ENCODE measurements at regions not wholly inside any gene's neighbourhood (a gene's known extent, or its start where the extent isn't known, plus 50 kb on each side); places are given as distances from the start of the nearest gene placed in this dataset.

- Histone ChIP-seq H3K4me1 (no peaks in the 10 kb centered on the region), H3K4me3 (no peak overlapping the region), H3K9me3 (no peaks in the 10 kb centered on the region), H3K36me3 (no peaks in the 10 kb centered on the region), H3K27me3 (no peaks in the 10 kb centered on the region), H3K27ac (no peak overlapping the region)
- TF ChIP-seq POLR2AphosphoS5 (IDR thresholded peaks at IDR 0.05; ENCODE audit: insufficient read depth in 1 of 2, low read depth in 1 of 2) (no peak), CTCF (IDR thresholded peaks at IDR 0.05) (no peak), POLR2A (IDR thresholded peaks at IDR 0.05) (no peak)
- intact Hi-C loops (cut with DNase I): no loop called here
- DNase-seq (ENCODE audit: extremely low spot score in 2 of 2): no peak
Observed at GRCh38 chr18:71942433-71942832, 601.7 kb downstream of the CBLN2 start.

- Histone ChIP-seq H3K36me3 (no peaks in the 10 kb centered on the region), H3K27me3 (no peaks in the 10 kb centered on the region), H3K27ac (no peak overlapping the region), H3K9me3 (no peaks in the 10 kb centered on the region), H3K4me1 (no peaks in the 10 kb centered on the region), H3K4me3 (no peak overlapping the region)
- no peak for TF ChIP-seq CTCF (IDR thresholded peaks at IDR 0.05)
- TF ChIP-seq POLR2AphosphoS5 (IDR thresholded peaks at IDR 0.05; ENCODE audit: insufficient read depth in 1 of 2, low read depth in 1 of 2): no peak
- TF ChIP-seq POLR2A (IDR thresholded peaks at IDR 0.05): no peak
- DNase-seq (ENCODE audit: extremely low spot score in 2 of 2): no peak
- intact Hi-C loops (cut with DNase I): no loop called here
Observed at GRCh38 chr18:71939483-71939882, 604.7 kb downstream of the CBLN2 start.

DNA sequence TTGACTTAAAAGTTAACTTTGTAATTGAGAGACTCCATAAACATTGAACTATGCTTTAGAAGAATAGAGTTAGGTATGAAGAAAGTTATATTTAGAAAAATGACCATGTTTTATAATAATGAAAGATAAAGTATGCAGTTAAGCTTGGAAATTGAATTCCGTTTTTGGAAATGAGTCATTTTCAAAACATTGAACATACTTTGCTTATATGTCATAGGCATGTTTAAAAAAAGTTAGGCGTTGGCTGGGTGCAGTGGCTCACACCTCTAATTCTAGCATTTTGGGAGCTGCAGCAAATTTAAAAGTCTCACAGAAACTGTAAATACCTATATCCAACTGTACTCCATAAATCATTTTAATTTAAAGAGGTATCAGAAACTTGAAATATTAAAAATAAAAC is 607.4 kb downstream of the CBLN2 start:
- intact Hi-C loops (cut with DNase I): no loop called here
- no peaks in the 10 kb centered on the region for H3K9me3 ChIP-seq

GRCh38 chr18:71919211-71919610 is 624.9 kb downstream of the CBLN2 start:
- Histone ChIP-seq H3K27me3 (no peaks in the 10 kb centered on the region), H3K4me3 (no peak overlapping the region), H3K27ac (no peak overlapping the region), H3K36me3 (no peaks in the 10 kb centered on the region), H3K4me1 (no peaks in the 10 kb centered on the region), H3K9me3 (no peaks in the 10 kb centered on the region)
- intact Hi-C loops (cut with DNase I): no loop called here
- no peak for DNase-seq (ENCODE audit: extremely low spot score in 2 of 2)
- no peak for TF ChIP-seq CTCF (IDR thresholded peaks at IDR 0.05)
- no peak for TF ChIP-seq POLR2AphosphoS5 (IDR thresholded peaks at IDR 0.05; ENCODE audit: insufficient read depth in 1 of 2, low read depth in 1 of 2)
- TF ChIP-seq POLR2A (IDR thresholded peaks at IDR 0.05): no peak

More for the DNA sequence above, 607.4 kb downstream of the CBLN2 start:
- TF ChIP-seq POLR2A (IDR thresholded peaks at IDR 0.05) (no peak), CTCF (IDR thresholded peaks at IDR 0.05) (no peak), POLR2AphosphoS5 (IDR thresholded peaks at IDR 0.05; ENCODE audit: insufficient read depth in 1 of 2, low read depth in 1 of 2) (no peak)
- Histone ChIP-seq H3K4me3 (no peak overlapping the region), H3K36me3 (no peaks in the 10 kb centered on the region), H3K27me3 (no peaks in the 10 kb centered on the region), H3K27ac (no peak overlapping the region), H3K4me1 (no peaks in the 10 kb centered on the region)
- DNase-seq (ENCODE audit: extremely low spot score in 2 of 2): no peak

GRCh38 chr18:71913641-71914040 is 630.5 kb downstream of the CBLN2 start:
- Histone ChIP-seq H3K4me1 (no peaks in the 10 kb centered on the region), H3K4me3 (no peak overlapping the region), H3K27ac (no peak overlapping the region), H3K9me3 (no peaks in the 10 kb centered on the region), H3K27me3 (no peaks in the 10 kb centered on the region), H3K36me3 (no peaks in the 10 kb centered on the region)
- no peak for TF ChIP-seq POLR2AphosphoS5 (IDR thresholded peaks at IDR 0.05; ENCODE audit: insufficient read depth in 1 of 2, low read depth in 1 of 2)
- no peak for TF ChIP-seq POLR2A (IDR thresholded peaks at IDR 0.05)
- no peak for TF ChIP-seq CTCF (IDR thresholded peaks at IDR 0.05)
- intact Hi-C loops (cut with DNase I): no loop called here
- no peak for DNase-seq (ENCODE audit: extremely low spot score in 2 of 2)
